HFFc6 (cell line): ENCODE measurements at regions not wholly inside any gene's neighbourhood (a gene's known extent, or its start where the extent isn't known, plus 50 kb on each side); places are given as distances from the start of the nearest gene placed in this dataset.

Experiments
- DNase-seq: peaks from one replicate; pipeline ENCODE4 v3.0.0-alpha.2; 2018
- H3K27ac Mint-ChIP-seq: 2 replicates; pipeline ENCODE4 v1.8.0; 2020; ENCODE audit warnings: mild to moderate bottlenecking, mixed read lengths
- H3K27me3 Mint-ChIP-seq: 2 replicates; pipeline ENCODE4 v1.8.0; 2021; ENCODE audit warnings: mild to moderate bottlenecking, moderate library complexity, mixed read lengths; ENCODE audit not compliant: insufficient read depth
- H3K36me3 Mint-ChIP-seq: 2 replicates; pipeline ENCODE4 v1.8.0; 2021; ENCODE audit warnings: low read depth, mixed read lengths
- H3K4me1 Mint-ChIP-seq: 2 replicates; pipeline ENCODE4 v1.8.0; 2020; ENCODE audit warnings: low read depth, mixed read lengths
- H3K4me3 Mint-ChIP-seq: 2 replicates; pipeline ENCODE4 v1.8.0; 2020; ENCODE audit warnings: mild to moderate bottlenecking, moderate library complexity, mixed read lengths
- H3K9me3 Mint-ChIP-seq: 2 replicates; pipeline ENCODE4 v1.8.0; 2020; ENCODE audit warnings: mild to moderate bottlenecking, mixed read lengths
- TF ChIP-seq, protein P1 (sequence below): fragments of 200-600 bp; sonication (generic); IDR thresholded peaks from 2 replicates; pipeline ENCODE4 v1.5.0; 2021; ENCODE audit warnings: antibody characterized with exemption, mild to moderate bottlenecking

DNA sequence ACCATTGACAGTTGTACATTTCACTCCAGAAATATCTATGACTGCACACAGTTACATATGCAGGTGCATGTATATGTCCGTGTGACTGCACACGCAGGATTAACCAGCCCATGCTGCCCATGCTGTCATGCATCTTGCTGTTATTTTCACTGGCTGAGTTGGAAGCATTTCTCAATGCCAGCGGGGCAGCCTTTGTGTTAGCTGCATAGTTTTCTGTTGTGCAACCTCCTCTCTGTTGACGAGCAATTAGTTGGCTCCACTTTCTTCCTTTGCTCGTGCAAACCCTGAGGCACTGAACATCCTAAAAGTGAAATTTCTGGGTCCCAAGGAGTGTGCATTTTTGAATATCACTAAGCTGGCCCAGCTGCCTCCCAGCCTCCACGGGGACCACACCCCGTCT is 133.4 kb upstream of the GLI2 start:
- H3K4me1 Mint-ChIP-seq, result peaks cover 44% of the 10 kb centered on the region
- no peaks in the 10 kb centered on the region for H3K9me3 Mint-ChIP-seq
- DNase-seq, result no peak
- TF ChIP-seq, protein P1, sequence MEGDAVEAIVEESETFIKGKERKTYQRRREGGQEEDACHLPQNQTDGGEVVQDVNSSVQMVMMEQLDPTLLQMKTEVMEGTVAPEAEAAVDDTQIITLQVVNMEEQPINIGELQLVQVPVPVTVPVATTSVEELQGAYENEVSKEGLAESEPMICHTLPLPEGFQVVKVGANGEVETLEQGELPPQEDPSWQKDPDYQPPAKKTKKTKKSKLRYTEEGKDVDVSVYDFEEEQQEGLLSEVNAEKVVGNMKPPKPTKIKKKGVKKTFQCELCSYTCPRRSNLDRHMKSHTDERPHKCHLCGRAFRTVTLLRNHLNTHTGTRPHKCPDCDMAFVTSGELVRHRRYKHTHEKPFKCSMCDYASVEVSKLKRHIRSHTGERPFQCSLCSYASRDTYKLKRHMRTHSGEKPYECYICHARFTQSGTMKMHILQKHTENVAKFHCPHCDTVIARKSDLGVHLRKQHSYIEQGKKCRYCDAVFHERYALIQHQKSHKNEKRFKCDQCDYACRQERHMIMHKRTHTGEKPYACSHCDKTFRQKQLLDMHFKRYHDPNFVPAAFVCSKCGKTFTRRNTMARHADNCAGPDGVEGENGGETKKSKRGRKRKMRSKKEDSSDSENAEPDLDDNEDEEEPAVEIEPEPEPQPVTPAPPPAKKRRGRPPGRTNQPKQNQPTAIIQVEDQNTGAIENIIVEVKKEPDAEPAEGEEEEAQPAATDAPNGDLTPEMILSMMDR, result no peak
- no peak overlapping the region for H3K4me3 Mint-ChIP-seq
- peaks cover 2% of the 10 kb centered on the region for H3K27me3 Mint-ChIP-seq
- H3K36me3 Mint-ChIP-seq, result 0 out of 2 replicates have a peak, but pooled peaks cover 5% of the 10 kb centered on the region
- no peak overlapping the region for H3K27ac Mint-ChIP-seq

DNA sequence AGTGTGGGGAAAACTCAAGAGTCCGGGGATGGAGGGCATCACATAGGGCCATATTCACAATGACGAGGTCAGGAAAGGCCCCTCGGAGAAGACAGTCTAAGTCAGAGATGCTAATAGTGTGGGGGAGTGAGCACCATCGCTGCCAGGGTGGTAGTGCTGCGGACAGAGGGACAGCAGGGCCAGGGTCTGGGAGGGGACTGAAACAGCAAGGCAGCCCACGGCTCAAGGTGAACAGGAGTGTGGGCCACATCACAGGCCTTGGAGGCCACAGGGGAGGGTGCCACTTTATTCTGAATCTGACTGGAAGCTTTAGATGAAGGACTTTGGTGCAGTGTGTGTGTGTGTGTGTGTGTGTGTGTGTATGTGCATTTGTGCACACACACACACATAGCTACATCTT is 130.9 kb upstream of the GLI2 start:
- Mint-ChIP-seq H3K36me3 (0 out of 2 replicates have a peak, but pooled peaks cover 5% of the 10 kb centered on the region), H3K9me3 (no peaks in the 10 kb centered on the region), H3K4me3 (no peak overlapping the region), H3K4me1 (peaks cover 34% of the 10 kb centered on the region), H3K27me3 (no peaks in the 10 kb centered on the region; the same call in 1 of the 2 replicates), H3K27ac (no peak overlapping the region)
- TF ChIP-seq, protein P1, result no peak
- no peak for DNase-seq

DNA sequence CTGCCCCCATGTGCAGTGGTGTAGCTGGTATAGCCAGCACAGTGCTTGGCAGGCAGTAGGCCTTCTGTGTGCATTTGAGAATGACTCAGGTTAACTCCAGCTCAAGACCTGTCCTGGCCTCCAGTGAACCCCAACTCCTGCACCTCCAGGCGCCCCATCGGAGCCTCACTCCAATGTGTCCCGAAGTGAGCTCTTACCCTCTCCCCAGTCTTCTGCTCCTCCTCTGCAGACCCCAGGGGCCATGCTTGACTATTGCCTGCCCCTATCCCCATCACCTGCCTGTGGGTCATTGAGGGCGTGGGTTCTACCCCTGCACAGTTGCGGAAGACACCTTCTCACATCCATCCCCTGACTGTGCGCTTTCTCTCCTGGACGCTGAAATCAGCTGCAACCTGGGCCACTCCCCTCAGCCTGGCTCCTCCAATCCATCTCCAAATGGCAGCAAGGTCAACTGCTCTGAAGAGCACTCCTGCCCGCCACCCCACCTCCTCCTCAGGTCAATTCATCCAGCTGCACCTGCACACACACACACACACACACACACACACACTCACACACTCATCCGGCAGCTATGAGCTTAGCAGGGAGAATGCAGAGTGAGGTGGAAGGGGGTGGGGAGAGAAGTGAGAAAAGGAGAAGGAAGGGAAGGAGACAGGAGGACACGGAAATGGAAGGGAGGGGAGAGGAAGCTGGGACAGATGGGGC is 130.3 kb upstream of the GLI2 start:
- no peak overlapping the region for H3K4me3 Mint-ChIP-seq
- H3K4me1 Mint-ChIP-seq, result peaks cover 34% of the 10 kb centered on the region
- DNase-seq, result no peak
- no peaks in the 10 kb centered on the region; the same call in 1 of the 2 replicates for H3K27me3 Mint-ChIP-seq
- H3K9me3 Mint-ChIP-seq, result no peaks in the 10 kb centered on the region
- TF ChIP-seq, protein P1, result no peak
- no peak overlapping the region for H3K27ac Mint-ChIP-seq
- 0 out of 2 replicates have a peak, but pooled peaks cover 5% of the 10 kb centered on the region for H3K36me3 Mint-ChIP-seq

DNA sequence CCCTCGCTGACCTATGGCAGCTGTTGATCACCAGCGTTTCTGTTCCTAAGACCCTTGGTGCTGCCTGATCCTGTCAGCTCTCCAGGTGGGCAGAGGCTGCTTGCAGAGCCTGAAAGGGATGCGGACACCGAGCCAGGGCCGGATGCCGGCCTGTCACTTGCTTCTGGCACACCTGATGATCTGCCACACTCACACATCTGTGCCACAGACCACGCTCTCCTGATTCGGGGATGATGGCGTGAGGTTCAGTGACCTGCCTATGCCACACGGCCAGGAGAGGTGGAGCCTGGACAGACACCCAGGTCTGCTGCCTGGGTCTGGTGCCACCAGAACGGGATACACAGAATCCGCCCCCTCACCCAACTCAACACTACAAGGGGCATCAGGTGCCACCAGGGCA is 129.4 kb upstream of the GLI2 start:
- DNase-seq, result no peak
- Mint-ChIP-seq H3K4me1 (peaks cover 34% of the 10 kb centered on the region), H3K36me3 (0 out of 2 replicates have a peak, but pooled peaks cover 5% of the 10 kb centered on the region), H3K4me3 (no peak overlapping the region), H3K27me3 (no peaks in the 10 kb centered on the region; the same call in 1 of the 2 replicates), H3K27ac (no peak overlapping the region), H3K9me3 (no peaks in the 10 kb centered on the region)
- TF ChIP-seq, protein P1, result no peak

DNA sequence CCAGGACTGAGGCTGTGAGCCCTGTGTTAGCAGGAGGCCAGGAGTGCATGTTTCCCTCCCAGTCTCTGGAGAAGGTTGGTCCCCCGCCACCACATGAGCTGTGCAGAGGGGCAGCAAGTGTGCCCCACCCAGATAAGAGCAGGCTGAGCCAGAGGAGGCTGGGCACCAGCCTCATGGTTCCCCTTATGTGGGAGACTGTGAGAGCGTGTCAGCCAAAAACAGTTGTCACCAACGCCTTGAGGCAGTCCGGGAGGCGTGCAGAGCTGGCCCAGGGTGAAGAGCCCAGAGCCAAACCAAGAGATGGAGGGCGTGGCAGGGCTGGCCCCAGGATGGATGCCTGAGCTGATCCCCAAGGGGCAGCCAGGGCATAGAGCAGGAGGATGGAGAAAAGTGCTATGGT is 128.7 kb upstream of the GLI2 start:
- Mint-ChIP-seq H3K4me1 (peaks cover 39% of the 10 kb centered on the region), H3K4me3 (no peak overlapping the region), H3K27ac (peak overlapping the region; percentile 17; the same call in 1 of the 2 replicates), H3K9me3 (no peaks in the 10 kb centered on the region), H3K27me3 (no peaks in the 10 kb centered on the region; the same call in 1 of the 2 replicates), H3K36me3 (0 out of 2 replicates have a peak, but pooled peaks cover 5% of the 10 kb centered on the region)
- DNase-seq, result no peak
- TF ChIP-seq, protein P1, result no peak
